RPMI7951 (cell line): ENCODE measurements at regions not wholly inside any gene's neighbourhood (a gene's known extent, or its start where the extent isn't known, plus 50 kb on each side); places are given as distances from the start of the nearest gene placed in this dataset.
"Not testable (repeated sequence)": the region's sequence is repeated elsewhere in the genome, so short reads cannot be mapped to it uniquely, and the experiment has no call there.

ENCODE experiments used
- DNase-seq: peaks from one replicate; pipeline ENCODE4 v3.0.0-alpha.2; 2012; ENCODE audit warnings: low read depth

GRCh38 chr1:182227864-182228547, 163.6 kb downstream of the GLUL start:
- DNase-seq: no peak

GRCh38 chr1:182226618-182227017, 165.0 kb downstream of the GLUL start:
- no peak for DNase-seq

- DNase-seq: not testable (repeated sequence)
These were observed 164.2 kb upstream of the ZNF648 start for GRCh38 chr1:182225755-182226154.

- DNase-seq: not testable (repeated sequence)
These were observed 160.5 kb upstream of the ZNF648 start for GRCh38 chr1:182221990-182222389.

GRCh38 chr1:182221367-182221766, 159.9 kb upstream of the ZNF648 start:
- DNase-seq: not testable (repeated sequence)

GRCh38 chr1:182217967-182218366, 156.5 kb upstream of the ZNF648 start:
- no peak for DNase-seq

GRCh38 chr1:182217071-182217470, 155.6 kb upstream of the ZNF648 start:
- peak; percentile 48 for DNase-seq

- peak; percentile 32 for DNase-seq
These were observed 154.3 kb upstream of the ZNF648 start for GRCh38 chr1:182215764-182216163.

- DNase-seq: no peak
These were observed 151.7 kb upstream of the ZNF648 start for GRCh38 chr1:182213163-182213562.

- no peak for DNase-seq
These were observed 149.9 kb upstream of the ZNF648 start for GRCh38 chr1:182211386-182211785.

GRCh38 chr1:182210417-182210816, 148.9 kb upstream of the ZNF648 start:
- no peak for DNase-seq

- DNase-seq: no peak
These were observed 145.8 kb upstream of the ZNF648 start for GRCh38 chr1:182207300-182207699.

GRCh38 chr1:182206626-182207239, 145.2 kb upstream of the ZNF648 start:
- DNase-seq: no peak

- no peak for DNase-seq
These were observed 144.0 kb upstream of the ZNF648 start for GRCh38 chr1:182205351-182206022.

- DNase-seq: no peak
These were observed 141.8 kb upstream of the ZNF648 start for GRCh38 chr1:182203191-182203875.

GRCh38 chr1:182201490-182201889, 140.0 kb upstream of the ZNF648 start:
- not testable (repeated sequence) for DNase-seq

- no peak for DNase-seq
These were observed 138.7 kb upstream of the ZNF648 start for GRCh38 chr1:182200025-182200812.

GRCh38 chr1:182198006-182198605, 136.6 kb upstream of the ZNF648 start:
- DNase-seq: peak; percentile 32

GRCh38 chr1:182196897-182197870, 135.7 kb upstream of the ZNF648 start:
- no peak for DNase-seq

GRCh38 chr1:182195733-182196132, 134.2 kb upstream of the ZNF648 start:
- DNase-seq: no peak
